Activated CD4-positive, alpha-beta T cell treated with anti-CD3 and anti-CD28 coated beads, Interleukin-2, Interleukin-6, amounts not matched to agents 100 ng/mL and 50 ng/mL, durations not matched to agents 16 hours and 8 hours (primary cell): ENCODE measurements at regions not wholly inside any gene's neighbourhood (a gene's known extent, or its start where the extent isn't known, plus 50 kb on each side); places are given as distances from the start of the nearest gene placed in this dataset.
"Not testable (repeated sequence)": the region's sequence is repeated elsewhere in the genome, so short reads cannot be mapped to it uniquely, and the experiment has no call there.

Experiments used
- DNase-seq: peaks from one replicate; pipeline ENCODE4 v3.0.0-alpha.2; 2020

DNA sequence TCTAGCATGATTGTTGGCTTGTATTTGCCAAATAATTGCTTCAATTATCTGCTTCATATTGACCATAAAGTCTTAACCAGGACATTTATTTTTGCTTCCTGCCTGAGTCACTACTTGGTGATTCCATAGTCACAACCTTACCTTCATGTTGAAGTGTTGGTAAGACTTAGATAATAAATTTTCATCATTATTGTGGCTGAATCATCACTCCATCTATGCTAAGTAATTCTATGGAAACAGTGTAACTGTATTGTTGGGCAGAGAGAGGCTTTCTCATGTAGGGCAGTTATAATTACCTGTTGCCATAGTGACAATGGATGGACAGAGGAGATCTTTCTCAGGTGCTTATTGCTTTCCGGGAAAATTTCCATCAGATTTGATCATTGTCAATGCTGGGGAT is 330.7 kb upstream of the LRRC3B start:
- no peak for DNase-seq

DNA sequence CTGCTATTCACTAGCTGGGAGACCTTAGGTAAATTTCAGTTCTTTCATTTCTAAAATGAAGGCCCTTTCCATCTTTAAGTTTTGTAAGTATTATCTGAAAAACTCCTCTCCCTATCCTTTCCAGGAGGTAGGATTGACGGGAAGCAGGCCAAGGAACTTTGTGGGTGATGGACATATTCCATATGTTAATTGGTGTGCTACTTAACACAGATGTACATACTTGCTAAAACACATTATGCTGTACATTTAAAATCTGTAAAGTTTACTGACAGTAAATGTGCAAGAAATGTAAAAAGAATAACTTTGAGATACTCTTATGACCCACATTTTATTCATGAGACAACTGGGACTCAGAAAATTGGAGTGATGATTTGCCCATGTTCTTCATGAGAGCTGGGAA is 329.8 kb upstream of the LRRC3B start:
- DNase-seq = no peak

DNA sequence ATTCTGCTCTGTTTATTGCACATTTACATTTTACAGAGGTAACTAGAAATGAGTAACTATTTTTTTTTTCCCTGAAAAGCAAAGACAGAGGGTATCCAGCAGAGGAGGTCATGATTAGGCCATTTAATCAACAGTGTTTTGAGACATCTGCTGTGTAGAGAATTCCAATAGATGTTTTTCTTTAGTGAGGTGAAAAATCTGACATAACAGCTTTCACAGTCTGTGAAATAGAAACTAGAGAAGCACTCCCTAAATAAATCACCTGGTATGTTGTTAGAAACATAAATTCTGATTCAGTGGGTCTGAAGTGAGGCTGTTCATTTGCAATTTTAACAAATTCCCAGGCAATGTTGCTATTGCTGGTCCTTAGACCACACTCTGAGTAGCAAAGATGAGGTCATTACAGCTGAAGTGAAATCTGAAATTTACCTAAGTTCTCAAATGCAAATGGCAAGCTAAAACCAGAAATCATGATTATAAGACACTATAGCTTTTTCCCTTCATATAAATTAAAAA is 329.2 kb upstream of the LRRC3B start:
- no peak for DNase-seq

DNA sequence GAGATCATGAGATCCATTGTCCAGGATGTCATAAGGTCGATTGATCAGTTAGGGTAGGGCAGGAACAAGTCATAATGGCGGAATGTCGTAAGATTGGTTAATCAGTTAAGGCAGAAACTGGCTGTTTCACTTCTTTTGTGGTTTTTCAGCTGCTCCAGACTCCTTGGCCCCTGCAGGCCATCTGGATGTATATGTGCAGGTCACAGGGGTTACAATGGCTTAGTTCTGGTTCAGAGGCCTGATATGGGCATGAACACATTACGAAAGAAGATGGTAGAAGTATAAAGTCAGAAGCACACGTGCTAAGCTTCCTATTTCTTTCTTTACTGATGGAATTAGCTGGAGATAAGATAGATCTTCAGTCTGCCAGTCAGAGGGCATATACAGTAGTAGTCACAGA is 315.4 kb upstream of the LRRC3B start:
- no peak for DNase-seq

DNA sequence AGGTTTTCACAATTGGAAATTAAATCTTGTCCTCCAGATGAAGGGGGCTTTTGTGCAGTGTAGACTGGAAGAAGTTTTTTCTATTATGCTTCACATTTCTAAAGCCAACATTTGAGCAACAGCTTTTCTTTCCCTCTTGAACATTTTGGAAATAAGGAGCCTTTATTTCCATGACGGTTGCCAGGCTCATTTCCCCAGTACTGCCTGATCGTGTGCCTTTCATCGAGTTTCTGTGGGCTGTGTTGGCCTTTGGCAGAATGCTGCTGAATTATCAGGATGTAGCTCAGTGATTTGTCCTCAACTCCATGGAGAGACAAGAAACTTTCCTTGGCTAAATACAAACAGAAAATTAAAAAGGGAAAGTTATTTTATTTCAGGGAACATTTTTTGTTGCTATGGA is 314.8 kb upstream of the LRRC3B start:
- DNase-seq = no peak

DNA sequence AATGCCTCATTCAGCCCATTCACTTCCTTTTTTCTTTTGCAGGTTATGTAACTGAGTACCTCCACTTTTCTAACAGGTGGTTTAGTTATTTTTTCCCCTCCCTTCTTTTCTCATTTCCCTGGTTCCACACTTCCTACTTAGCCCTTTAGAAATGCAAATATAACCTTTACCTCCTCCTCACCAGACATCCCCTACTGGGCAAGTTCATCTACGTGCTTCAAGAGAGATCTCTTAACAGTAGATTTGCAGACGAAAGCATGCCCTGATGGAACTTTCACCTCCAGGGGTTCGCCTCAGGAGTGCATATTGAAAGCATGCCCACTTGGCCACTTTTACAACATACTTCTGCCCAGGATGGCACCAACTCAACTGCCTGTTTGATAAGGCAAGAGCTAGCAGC is 314.1 kb upstream of the LRRC3B start:
- no peak for DNase-seq

DNA sequence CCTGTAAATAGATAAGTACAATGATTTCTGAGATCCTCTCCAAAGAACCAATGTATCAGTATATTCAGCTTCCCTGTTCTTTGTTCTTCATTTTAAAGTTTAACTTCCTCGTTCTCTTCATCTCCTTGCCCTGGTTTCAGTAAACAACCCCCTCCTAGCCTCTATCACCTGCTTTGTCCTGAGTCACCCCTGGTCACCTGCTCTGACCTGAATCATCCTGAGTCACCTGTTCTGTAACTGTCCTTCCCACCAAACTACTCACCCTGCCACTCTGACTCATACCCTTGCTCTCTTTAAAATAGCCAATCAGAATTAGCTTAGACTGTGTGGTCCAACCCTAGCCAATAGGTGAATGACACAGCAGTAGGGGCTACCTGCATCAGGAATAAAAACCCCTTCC is 313.0 kb upstream of the LRRC3B start:
- DNase-seq = not testable (repeated sequence)

DNA sequence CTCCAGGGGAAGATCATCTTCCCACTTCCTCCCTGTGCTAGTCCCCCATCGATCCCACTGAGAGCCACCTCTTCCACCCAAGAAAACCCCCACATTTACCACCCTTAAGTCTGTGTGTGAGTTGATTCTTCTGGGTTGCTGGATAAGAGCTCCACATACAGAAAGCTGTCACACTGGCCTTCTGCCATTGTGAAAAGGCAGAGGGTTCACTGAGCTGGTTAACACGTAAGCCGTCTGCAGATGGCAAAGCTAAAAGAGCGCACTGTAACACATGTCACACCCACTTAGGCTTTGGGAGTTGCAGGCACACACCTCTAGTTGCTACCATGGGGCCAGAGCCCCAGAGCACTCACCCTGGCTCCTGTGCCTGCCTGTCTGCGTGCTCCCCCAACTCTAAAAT is 309.8 kb upstream of the LRRC3B start:
- no peak for DNase-seq

DNA sequence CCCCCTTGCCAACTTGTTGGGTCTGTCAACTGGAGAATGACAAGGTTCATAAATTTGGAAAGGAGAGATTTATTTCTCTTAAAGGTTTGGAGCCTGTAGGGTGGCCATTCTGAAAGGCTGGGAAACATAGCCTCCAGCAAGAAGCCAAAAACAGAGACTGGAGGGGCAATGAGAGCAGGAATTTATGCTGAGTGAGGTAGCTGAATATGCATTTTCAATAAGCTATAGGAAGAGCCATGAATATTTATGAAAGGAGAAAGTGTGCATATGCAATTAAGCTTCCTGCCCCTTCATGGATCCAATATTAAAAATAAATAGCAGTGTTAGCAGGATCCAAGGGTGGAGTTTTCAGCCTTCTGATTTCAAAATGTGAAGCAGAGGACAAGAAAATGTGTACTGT is 306.1 kb upstream of the LRRC3B start:
- DNase-seq = no peak

DNA sequence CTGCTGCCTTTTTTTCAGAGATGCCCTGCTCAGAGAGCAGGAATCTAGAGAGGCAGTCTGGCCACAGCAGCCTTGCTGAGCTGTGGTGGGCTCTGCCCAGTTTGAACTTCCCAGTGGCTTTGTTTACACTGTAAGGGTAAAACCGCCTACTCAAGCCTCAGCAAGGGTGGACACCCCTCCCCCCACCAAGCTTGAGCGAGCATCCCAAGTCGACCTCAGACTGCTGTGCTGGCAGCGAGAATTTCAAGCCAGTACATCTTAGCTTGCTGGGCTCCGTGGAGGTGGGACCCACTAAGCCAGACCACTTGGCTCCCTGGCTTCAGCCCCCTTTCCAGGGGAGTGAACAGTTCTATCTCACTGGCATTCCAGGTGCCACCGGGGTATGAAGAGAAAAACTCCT is 298.8 kb upstream of the LRRC3B start:
- DNase-seq = not testable (repeated sequence)

DNA sequence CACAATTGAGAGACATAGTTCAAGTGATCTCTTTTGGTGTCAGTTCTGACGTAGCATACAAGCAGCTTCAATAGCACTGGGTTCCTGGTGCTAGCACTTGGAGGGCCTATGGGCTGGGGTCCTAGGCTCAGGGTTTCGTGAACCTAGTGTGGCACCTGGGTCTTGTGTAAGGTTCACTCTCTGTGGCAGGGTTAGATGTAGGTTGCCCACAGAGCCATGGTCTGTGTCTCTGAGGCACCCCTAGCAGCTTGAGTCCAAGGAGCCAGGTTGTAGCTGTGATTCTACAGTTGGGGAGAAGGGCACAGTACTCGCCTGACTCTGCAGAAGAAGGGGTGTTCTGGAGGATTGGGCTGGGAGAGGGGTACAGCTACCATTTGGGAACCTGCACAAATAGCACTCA is 282.6 kb upstream of the LRRC3B start:
- no peak for DNase-seq

DNA sequence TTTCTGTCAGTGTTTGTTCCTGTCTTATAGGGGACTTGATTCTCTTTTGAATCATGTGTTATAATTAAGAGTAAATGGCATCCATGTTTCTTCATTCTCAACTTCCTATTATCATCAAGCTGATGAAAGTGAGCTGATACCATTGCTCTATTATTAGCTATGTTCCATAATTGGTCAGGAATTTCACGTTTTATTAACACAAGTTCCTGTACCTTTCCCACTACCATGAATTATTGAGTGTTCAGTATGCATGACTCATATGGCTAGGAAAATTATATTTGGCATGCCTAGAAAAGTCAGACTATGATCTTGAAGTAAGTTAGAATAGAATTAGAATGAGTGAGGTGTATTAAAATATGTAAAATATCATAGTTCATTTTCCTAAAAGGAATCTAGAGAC is 278.9 kb upstream of the LRRC3B start:
- no peak for DNase-seq

DNA sequence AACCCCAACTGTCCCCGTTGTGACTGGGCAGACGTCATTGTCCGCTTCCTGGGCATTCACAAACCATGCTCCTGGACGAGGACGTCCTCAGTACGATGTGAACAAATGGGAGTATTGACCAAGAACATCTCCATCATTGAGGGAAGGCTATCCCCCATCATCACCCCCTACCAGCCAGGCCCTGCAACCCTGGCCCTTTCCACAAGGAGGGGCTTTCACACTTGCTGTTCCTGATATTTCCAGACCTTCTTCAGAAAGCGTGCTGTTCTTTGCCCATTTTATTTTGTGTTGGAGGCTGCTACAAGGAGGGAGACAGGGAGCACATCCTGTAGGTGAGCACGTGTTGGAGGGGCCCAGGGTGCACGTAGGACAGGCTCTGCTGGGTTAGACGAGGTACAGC is 277.0 kb upstream of the LRRC3B start:
- DNase-seq = no peak

DNA sequence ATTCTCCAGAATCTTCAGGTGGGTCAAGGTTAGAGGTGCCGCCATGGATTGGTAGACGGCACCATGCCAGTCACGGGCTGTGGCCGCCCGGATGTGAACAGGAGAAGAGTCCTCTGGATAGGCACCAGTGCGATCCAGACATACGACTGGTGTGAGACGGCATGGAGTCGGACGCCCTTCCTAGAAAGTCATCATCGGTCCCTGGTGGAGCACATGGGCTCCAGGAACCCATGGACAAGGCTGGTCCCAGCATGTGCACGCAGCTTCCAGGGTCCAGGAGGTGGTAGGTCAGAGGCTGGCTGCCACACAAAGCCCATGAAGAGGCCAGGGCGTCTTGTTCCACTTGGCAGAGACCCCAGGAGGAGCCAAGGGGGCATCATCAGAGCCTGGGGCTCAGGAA is 276.1 kb upstream of the LRRC3B start:
- DNase-seq = no peak

DNA sequence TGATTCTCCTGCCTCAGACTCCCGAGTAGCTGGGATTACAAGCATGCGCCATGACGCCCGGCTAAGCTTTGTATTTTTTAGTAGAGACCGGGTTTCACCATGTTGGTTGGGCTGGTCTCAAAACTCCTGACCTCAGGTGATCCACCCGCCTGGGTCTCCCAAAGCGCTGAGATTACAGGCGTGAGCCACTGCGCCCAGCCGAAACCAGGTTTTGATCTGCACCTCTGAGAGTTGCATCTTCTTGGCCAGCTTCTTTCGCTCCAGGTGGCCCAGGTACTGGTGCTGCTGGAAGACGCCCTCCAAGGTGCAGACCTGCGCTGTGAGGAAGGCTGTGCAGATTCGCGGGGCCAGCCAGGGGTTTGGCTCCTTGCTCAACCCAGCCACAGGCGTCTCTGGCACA is 275.4 kb upstream of the LRRC3B start:
- DNase-seq = no peak

DNA sequence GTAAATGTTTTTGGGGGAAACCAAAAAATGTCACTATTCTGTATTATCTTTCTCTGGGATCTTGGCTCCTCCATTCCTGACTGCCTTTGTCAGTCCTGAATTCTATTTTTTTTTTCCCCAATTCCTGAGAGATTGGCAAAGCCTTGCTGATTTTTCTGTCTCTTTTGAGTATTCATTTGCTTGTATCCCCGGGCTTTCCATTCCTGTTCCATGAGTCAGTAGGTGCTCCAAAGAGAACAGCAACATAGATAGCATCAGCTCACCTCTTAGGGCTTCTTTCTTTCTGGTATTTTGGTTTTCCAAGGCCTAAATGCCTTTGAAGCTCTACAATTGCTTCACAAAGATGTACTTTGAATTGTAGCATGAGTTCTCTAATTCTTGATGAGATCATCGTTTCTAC is 271.7 kb upstream of the LRRC3B start:
- DNase-seq = no peak

DNA sequence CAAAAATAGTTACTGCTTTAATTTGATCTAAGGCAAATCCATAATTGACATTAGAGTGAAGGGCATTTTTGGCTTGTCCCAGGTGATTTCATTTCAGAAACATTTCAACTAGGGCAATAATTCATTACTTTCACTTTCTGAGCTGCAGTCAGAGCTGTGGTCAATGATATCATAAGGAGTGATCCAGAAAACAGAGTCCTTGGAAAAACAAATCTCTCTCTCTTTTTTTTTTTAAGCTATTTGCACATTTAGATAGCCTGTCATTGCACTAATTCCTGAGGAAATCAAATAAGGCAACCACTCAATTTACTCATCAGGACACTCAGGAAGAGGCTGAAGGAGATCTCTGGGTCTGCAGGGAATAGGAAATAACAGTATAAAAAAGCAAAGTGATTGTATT is 269.5 kb upstream of the LRRC3B start:
- DNase-seq = no peak

DNA sequence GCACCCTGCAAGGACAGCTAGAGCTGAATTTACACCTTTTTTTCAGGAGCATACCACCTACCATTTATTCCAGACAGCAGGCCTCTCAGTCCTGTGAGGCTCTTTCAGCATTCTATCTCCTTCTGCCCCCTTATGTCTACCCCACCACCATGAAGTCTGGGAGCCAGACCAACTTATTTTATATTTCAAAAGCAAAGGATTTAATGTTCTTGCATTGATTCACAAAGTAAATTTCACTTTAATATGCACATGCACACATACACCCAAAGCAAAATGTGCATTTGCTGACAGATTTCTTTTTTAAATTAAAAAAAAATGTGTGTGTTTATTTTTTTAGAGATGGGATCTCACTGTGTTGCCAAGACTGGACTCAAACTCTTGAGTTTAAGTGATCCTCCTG is 264.2 kb upstream of the LRRC3B start:
- DNase-seq = no peak

DNA sequence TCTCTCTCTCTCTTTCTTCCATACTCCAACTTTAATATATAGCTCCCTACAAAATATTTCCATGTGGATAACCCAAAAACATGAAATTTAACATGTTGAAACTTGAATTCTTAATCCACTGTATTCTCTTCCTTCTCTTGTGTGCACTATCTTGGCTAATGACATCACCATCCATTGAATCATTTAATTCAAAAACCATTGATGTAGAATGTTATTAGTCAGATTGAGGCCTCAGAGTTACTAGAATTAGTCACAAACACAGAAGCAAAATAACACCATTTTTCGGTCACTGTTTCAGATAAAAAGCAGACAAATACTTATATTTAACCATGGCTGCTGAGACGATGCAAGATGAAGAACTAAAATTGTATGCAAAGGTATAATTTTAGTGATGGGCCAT is 256.9 kb upstream of the LRRC3B start:
- no peak for DNase-seq

DNA sequence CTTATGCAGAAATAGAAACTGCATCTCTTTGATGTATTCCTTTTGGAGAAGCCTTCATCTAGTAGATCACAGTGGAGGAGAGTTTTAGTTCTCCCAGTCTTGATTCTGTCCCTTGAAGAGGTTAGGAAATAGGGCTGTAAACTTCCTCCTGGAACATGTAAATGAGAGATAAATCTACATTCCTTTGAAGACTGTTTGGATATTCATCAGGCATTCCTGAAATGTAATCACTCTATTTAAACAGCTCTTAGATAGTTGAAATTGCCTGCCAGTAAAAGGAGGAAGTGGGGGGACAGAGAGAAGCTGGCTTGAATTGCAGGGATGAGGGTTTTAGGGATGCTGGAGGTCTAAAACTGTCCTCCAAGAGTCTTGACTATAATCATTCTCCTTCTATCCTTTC is 254.3 kb upstream of the LRRC3B start:
- no peak for DNase-seq

DNA sequence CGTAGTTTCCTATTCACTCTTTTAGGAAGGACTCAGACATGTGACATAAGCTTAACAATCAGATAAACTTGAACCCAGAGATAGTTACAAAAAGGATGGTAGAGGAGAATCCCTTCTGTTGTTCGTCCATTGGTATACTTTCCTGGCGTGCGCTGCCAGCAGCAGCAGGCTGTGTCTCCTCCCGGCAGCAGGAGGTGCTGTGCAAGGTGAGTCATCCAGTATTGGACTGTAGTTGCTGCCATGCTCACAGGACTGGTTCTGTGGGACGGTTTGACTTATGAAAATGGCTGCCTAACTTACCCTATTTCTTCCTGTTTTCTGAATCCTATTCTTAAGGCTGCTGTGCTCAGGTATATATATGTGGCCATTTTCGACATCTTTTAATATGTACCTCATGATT is 253.4 kb upstream of the LRRC3B start:
- no peak for DNase-seq

DNA sequence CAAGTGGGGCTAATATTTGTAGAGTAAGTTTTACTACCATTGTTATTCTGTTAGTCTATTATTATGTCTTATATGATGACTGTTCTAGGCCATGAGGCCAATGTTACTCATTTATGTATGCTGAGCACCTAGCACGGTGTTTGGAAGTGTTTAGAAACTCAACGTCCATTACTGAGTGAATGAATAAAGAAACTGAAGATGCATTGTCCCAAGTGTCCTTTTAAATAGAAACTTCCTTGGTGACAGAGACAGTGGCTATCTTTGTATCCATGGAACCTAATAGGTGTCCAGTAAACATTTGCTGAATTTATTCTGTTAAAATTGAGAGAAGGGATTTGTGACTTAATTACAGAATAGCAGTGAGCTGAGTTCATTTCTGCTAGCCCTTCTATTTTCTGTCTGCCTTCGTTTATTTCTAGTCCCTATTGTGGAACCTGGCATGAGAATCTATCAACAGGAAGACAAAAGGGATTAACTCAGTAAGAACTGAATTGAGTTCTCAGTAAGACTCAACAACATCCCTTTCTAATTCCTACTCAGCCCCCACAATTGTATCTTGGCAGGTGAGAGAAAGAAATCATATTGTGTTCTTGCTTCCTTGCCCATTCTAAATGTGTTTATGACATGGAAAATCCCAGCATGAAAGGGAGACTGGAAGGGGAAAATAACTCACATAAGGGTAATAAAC is 246.6 kb upstream of the LRRC3B start:
- no peak for DNase-seq

DNA sequence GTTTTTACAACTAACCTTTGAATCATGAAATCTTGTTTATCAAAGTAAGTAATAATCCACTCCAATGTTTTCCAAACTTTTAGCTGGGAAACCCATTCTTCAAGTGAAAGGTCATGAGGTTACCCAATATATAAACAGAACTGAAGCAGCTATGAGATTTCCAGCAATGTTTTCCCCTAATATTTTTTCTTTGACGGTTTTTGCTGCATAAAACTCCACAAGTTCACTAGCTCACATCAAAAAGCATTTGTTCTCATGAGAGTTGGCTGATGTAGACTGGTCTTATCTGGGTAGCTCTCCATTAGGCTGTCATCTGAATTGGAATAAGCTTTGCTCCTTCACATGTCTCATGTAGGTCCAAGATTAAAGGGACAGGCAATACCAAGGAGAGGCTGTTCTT is 241.2 kb upstream of the LRRC3B start:
- DNase-seq = no peak

DNA sequence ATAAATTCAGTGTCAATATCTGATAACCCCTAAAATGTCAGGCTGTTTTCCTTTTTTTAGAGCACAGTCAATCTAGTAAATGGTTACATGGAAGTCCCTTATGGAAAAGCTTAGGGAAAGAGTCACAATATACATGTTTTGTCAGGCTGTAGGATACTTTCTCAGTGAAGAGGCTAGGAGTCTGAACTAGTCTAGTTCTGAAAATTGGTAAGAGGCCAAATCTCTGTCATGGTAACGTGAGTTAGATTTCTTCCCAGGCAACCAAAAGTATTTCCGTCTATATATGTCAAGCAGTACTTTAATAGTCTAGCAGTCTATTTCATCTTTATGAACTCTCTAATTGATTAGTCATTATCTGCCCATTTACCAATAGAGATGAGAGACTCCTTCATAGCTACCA is 215.9 kb upstream of the LRRC3B start:
- no peak for DNase-seq

DNA sequence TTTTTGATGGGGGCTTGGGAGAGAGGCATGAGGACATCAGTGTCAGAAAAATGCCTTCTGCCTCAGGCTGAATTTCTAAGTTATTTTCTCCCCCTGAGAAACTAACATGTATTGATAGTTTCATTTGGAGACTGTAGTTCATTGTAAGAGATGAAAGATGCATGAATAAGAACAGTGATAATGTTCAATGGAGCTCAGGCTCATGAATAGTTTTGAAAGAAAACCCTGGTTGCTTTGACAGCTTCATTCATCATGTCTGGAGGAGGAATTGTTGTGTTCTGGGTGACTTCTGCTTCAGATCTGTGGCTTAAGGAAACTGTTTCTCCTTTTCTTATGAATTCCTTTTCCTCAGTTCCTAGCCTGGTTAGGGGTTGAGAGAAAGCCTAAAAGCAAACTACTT is 204.0 kb upstream of the LRRC3B start:
- no peak for DNase-seq

DNA sequence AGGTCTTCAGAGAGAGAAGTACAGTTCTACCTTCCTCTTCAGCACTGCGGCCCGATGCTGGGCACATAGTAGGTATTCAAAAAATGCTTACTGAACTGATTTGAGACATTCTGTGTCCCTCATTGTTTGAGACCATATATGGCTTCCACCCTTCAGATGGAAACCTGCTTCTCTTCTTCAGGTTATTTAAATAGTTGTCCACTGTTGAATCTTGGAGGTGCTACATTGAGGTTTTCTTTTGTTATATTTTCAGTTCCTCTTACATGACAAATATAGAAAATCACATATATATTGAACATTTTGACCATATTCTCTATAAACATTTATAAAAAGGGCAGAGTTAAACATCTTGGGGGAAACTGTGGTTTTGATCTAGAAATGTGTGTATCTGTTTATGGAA is 200.2 kb upstream of the LRRC3B start:
- no peak for DNase-seq
